ENCODE measurements at regions not wholly inside any gene's neighbourhood (a gene's known extent, or its start where the extent isn't known, plus 50 kb on each side); places are given as distances from the start of the nearest gene placed in this dataset.

DNA sequence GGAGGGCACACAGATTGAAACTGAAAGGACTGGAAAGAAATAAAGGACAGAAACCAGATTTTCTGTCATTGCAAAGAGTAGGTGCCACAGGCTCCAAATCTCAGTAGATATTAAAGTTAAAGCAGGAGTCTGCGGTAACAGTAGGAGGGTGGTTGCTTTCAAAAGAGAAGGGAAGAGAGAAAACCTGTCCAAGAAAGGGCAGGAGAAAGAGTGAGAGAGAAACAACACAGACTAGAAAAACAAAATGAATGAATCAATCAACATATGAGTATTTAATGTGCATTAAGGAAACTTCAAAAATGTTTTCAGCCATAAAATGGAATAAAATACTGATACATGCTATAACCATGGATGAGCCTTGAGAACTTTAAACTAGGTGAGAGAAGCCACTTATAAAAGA lies 143.1 kb upstream of the CTAGE1 start:
- DNase-seq = no peak
- Histone ChIP-seq H3K9me3 (no peaks in the 10 kb centered on the region), H3K36me3 (no peaks in the 10 kb centered on the region), H3K27ac (no peak overlapping the region), H3K27me3 (no peaks in the 10 kb centered on the region), H3K4me1 (peaks cover 5% of the 10 kb centered on the region), H3K4me3 (no peak overlapping the region)
- no peak for ATAC-seq
- TF ChIP-seq, protein P1, sequence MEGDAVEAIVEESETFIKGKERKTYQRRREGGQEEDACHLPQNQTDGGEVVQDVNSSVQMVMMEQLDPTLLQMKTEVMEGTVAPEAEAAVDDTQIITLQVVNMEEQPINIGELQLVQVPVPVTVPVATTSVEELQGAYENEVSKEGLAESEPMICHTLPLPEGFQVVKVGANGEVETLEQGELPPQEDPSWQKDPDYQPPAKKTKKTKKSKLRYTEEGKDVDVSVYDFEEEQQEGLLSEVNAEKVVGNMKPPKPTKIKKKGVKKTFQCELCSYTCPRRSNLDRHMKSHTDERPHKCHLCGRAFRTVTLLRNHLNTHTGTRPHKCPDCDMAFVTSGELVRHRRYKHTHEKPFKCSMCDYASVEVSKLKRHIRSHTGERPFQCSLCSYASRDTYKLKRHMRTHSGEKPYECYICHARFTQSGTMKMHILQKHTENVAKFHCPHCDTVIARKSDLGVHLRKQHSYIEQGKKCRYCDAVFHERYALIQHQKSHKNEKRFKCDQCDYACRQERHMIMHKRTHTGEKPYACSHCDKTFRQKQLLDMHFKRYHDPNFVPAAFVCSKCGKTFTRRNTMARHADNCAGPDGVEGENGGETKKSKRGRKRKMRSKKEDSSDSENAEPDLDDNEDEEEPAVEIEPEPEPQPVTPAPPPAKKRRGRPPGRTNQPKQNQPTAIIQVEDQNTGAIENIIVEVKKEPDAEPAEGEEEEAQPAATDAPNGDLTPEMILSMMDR (IDR thresholded peaks at IDR 0.05) = no peak
- intact Hi-C loops (cut with DNase I) = no loop called here

DNA sequence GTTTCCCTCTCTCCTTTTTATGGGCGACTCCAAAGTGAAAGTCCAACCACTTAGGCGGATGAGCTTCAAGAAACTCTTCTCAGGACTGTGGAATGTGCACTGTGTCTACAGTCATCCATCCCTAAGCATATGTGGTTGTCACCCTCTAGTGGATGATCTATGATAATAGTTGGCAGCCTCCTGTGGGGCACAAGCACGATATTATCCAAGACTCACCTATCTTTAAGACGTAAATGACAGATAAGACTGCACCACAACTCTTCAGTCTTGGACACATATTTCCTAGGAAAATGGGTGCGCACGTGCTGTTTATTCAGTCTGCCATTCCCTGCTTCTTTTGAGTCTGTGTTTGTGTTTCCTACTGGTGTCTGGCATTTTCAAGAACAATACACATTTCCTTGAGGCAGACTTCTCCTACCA lies 145.5 kb upstream of the CTAGE1 start:
- TF ChIP-seq, protein P1 (IDR thresholded peaks at IDR 0.05) = peak; percentile 72
- Histone ChIP-seq H3K27ac (peak overlapping the region; percentile 20), H3K4me3 (no peak overlapping the region), H3K36me3 (no peaks in the 10 kb centered on the region), H3K9me3 (no peaks in the 10 kb centered on the region), H3K27me3 (no peaks in the 10 kb centered on the region), H3K4me1 (peaks cover 5% of the 10 kb centered on the region)
- DNase-seq (no peak), ATAC-seq (peak; percentile 91)
- intact Hi-C loops (cut with DNase I) = no loop called here

DNA sequence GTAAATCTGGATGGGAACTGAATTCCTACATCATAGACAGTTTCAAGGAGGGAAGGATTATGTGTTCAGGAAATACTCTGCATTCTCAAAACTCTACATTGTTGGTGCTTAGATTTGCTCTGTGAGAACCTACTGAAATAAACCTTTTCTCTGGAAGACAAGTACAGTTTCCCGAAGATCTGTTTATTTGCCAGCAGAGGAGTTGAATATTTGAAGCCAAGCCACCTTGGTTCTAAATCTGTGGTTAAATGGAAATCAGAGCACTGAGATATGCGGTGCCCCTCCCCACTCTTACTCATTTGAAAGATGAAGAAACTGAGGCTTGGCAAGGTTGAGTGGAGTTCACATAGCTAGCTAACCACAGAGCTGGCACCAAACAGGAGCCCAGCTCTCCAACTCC lies 146.3 kb upstream of the CTAGE1 start:
- intact Hi-C loops (cut with DNase I) = no loop called here
- TF ChIP-seq, protein P1 (IDR thresholded peaks at IDR 0.05) = no peak
- H3K36me3 ChIP-seq = no peaks in the 10 kb centered on the region
- no peaks in the 10 kb centered on the region for H3K9me3 ChIP-seq
- no peaks in the 10 kb centered on the region for H3K27me3 ChIP-seq
- ATAC-seq = no peak
- peaks cover 5% of the 10 kb centered on the region for H3K4me1 ChIP-seq
- no peak overlapping the region for H3K27ac ChIP-seq
- DNase-seq = no peak
- no peak overlapping the region for H3K4me3 ChIP-seq

DNA sequence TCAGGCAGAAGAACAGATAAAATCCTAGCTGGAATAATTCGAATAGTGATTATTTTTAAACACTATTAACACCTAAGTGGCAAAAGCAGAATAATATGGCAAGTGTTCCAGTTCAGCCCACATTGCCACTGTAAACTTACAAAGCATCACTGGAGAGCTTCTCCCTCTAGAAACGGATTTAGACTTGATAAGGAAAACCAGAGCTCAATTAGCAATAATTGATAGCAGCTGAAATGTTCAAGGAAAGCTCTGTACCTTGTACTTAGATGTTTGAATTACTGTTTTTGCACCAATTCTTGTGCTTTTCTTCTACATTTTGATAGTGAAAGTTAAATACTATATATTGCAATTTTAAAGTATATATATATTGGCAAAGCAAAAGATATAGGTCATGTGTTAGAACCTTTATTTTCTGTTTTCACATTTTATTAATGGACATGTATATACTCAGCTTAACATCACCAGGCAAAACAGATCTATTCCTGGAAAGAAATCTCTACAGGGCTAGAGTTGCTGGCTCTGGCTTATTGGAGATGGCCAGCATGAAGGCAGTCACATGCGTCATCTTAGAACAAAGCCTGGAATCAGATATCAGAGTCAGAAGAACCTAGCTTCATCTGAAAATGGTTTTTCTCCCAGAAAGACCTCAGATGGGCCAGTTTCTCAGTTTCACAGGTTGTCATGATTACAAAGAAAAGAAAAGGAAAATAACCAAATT lies 149.1 kb upstream of the CTAGE1 start:
- ATAC-seq (no peak), DNase-seq (no peak)
- Histone ChIP-seq H3K4me3 (no peak overlapping the region), H3K9me3 (no peaks in the 10 kb centered on the region), H3K27ac (no peak overlapping the region), H3K36me3 (no peaks in the 10 kb centered on the region), H3K27me3 (no peaks in the 10 kb centered on the region), H3K4me1 (no peaks in the 10 kb centered on the region)
- TF ChIP-seq, protein P1 (IDR thresholded peaks at IDR 0.05) = no peak
- intact Hi-C loops (cut with DNase I) = no loop called here

DNA sequence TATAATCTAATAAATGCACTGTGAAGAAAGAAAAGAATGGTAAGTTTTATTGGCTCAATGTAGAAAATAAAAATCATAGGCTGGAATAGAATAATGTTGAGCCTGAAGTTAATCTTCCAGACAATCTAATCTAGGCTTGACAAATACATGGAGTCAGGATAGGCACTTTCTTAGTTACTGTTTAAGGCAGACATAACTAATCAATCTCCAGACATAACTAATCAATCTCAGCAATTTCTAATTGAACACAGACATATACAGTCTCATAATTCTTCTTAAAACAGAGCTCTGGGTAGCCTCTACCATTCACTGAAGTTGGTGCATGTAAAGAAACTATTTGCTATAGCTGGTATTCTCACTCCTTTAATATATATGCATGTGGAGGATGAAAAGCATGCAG lies 150.1 kb upstream of the CTAGE1 start:
- intact Hi-C loops (cut with DNase I) = no loop called here
- no peak for DNase-seq
- Histone ChIP-seq H3K36me3 (no peaks in the 10 kb centered on the region), H3K4me1 (no peaks in the 10 kb centered on the region), H3K9me3 (no peaks in the 10 kb centered on the region), H3K27ac (no peak overlapping the region), H3K27me3 (no peaks in the 10 kb centered on the region), H3K4me3 (no peak overlapping the region)
- TF ChIP-seq, protein P1 (IDR thresholded peaks at IDR 0.05) = no peak
- no peak for ATAC-seq

DNA sequence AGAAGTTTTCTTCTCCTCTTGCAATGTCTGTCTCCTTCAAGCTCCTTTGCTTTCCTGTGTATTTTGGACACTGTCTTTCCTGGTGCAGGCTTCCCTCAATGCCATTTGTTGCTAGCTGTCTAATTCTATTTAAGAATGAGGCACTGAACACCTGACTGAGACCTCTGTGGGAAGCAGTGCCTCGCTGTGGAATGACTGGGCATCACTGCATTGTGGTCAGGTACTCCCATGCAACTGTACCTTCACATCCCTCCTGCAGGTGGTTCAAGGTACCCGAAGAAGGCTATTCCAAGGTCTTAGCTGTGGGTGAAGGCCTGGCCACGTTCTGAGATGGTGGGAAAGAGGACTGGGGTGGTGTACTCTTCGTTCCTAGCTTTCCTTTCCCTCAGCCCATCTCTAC lies 152.8 kb upstream of the CTAGE1 start:
- Histone ChIP-seq H3K9me3 (no peaks in the 10 kb centered on the region), H3K36me3 (no peaks in the 10 kb centered on the region), H3K4me1 (no peaks in the 10 kb centered on the region), H3K27me3 (no peaks in the 10 kb centered on the region), H3K4me3 (no peak overlapping the region), H3K27ac (no peak overlapping the region)
- intact Hi-C loops (cut with DNase I) = no loop called here
- ATAC-seq = no peak
- DNase-seq = no peak
- TF ChIP-seq, protein P1 (IDR thresholded peaks at IDR 0.05) = no peak

All from upper lobe of right lung (tissue), 1 donor.